ENCODE measurements at regions not wholly inside any gene's neighbourhood (a gene's known extent, or its start where the extent isn't known, plus 50 kb on each side); places are given as distances from the start of the nearest gene placed in this dataset.

GRCh38 chr1:11354893-11355553 lies 82.0 kb downstream of the UBIAD1 start:
- no TSS peak for BruUV-seq (replicated peaks)
- Mint-ChIP-seq H3K4me3 (ENCODE audit: unreplicated experiment) (no peak overlapping the region), H3K36me3 (ENCODE audit: insufficient read depth, unreplicated experiment) (no peaks in the 10 kb centered on the region), H3K27ac (ENCODE audit: unreplicated experiment) (no peak overlapping the region), H3K4me1 (ENCODE audit: low read depth, unreplicated experiment) (peaks cover 5% of the 10 kb centered on the region), H3K27me3 (ENCODE audit: insufficient read depth, unreplicated experiment) (peaks cover 5% of the 10 kb centered on the region), H3K9me3 (ENCODE audit: unreplicated experiment) (no peaks in the 10 kb centered on the region)
- POLR2A ChIA-PET, result no interaction called here
- H3K4me3 ChIP-seq (ENCODE audit: low read depth, low read length), result no peak overlapping the region
- CTCF ChIA-PET, result no interaction called here
- peaks cover 2% of the 10 kb centered on the region for H3K4me1 ChIP-seq
- H3K27me3 ChIP-seq (replicated peaks; ENCODE audit: control insufficient read depth, insufficient read depth, low read length), result no peaks in the 10 kb centered on the region
- no peaks in the 10 kb centered on the region for H3K9me3 ChIP-seq
- H3K36me3 ChIP-seq (ENCODE audit: control insufficient read depth, insufficient read depth, low read length), result no peaks in the 10 kb centered on the region
- DNase-seq, result no peak
- TF ChIP-seq, protein P1, sequence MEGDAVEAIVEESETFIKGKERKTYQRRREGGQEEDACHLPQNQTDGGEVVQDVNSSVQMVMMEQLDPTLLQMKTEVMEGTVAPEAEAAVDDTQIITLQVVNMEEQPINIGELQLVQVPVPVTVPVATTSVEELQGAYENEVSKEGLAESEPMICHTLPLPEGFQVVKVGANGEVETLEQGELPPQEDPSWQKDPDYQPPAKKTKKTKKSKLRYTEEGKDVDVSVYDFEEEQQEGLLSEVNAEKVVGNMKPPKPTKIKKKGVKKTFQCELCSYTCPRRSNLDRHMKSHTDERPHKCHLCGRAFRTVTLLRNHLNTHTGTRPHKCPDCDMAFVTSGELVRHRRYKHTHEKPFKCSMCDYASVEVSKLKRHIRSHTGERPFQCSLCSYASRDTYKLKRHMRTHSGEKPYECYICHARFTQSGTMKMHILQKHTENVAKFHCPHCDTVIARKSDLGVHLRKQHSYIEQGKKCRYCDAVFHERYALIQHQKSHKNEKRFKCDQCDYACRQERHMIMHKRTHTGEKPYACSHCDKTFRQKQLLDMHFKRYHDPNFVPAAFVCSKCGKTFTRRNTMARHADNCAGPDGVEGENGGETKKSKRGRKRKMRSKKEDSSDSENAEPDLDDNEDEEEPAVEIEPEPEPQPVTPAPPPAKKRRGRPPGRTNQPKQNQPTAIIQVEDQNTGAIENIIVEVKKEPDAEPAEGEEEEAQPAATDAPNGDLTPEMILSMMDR (IDR thresholded peaks at IDR 0.05; ENCODE audit: insufficient read depth in 1 of 2, low read depth in 1 of 2, low read length in 1 of 2, severe bottlenecking in 1 of 2, unreplicated experiment in 1 of 2), result no peak
- intact Hi-C loops (cut with micrococcal nuclease; ENCODE audit: unreplicated experiment), result no loop called here

GRCh38 chr1:11355559-11356475 lies 82.8 kb downstream of the UBIAD1 start:
- no peaks in the 10 kb centered on the region for H3K27me3 ChIP-seq (replicated peaks; ENCODE audit: control insufficient read depth, insufficient read depth, low read length)
- POLR2A ChIA-PET, result no interaction called here
- DNase-seq, result no peak
- Mint-ChIP-seq H3K4me3 (ENCODE audit: unreplicated experiment) (no peak overlapping the region), H3K4me1 (ENCODE audit: low read depth, unreplicated experiment) (peaks cover 13% of the 10 kb centered on the region), H3K27me3 (ENCODE audit: insufficient read depth, unreplicated experiment) (peaks cover 5% of the 10 kb centered on the region), H3K9me3 (ENCODE audit: unreplicated experiment) (no peaks in the 10 kb centered on the region), H3K36me3 (ENCODE audit: insufficient read depth, unreplicated experiment) (no peaks in the 10 kb centered on the region), H3K27ac (ENCODE audit: unreplicated experiment) (no peak overlapping the region)
- no peak overlapping the region for H3K4me3 ChIP-seq (ENCODE audit: low read depth, low read length)
- H3K36me3 ChIP-seq (ENCODE audit: control insufficient read depth, insufficient read depth, low read length), result no peaks in the 10 kb centered on the region
- peaks cover 10% of the 10 kb centered on the region for H3K4me1 ChIP-seq
- CTCF ChIA-PET, result no interaction called here
- TF ChIP-seq, protein P1 (IDR thresholded peaks at IDR 0.05; ENCODE audit: insufficient read depth in 1 of 2, low read depth in 1 of 2, low read length in 1 of 2, severe bottlenecking in 1 of 2, unreplicated experiment in 1 of 2), result no peak
- BruUV-seq (replicated peaks), result no TSS peak
- no peaks in the 10 kb centered on the region for H3K9me3 ChIP-seq
- intact Hi-C loops (cut with micrococcal nuclease; ENCODE audit: unreplicated experiment), result no loop called here

DNA sequence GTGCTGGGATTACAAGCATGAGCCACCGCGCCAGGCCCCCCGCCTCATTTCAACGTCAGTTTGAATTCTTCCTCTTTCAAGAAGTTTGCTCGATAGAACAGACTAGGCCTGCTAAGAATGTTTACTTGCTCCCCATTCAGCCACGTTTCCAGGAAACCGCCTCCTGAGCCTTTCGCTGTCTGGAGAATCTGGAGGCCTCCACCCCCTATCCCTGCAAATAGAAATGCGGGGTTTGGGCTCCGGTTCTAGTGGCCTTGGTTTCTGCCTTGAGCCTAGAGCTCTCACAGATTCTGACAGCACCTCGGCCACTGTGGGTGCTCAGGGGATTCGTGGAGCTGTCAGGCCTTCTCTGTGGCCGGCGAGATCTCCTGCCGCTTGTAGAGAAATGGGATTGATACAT lies 84.3 kb downstream of the UBIAD1 start:
- DNase-seq, result no peak
- peaks cover 5% of the 10 kb centered on the region for H3K27me3 Mint-ChIP-seq (ENCODE audit: insufficient read depth, unreplicated experiment)
- Histone ChIP-seq H3K4me1 (peaks cover 12% of the 10 kb centered on the region), H3K9me3 (no peaks in the 10 kb centered on the region), H3K27me3 (replicated peaks; ENCODE audit: control insufficient read depth, insufficient read depth, low read length) (no peaks in the 10 kb centered on the region), H3K36me3 (ENCODE audit: control insufficient read depth, insufficient read depth, low read length) (no peaks in the 10 kb centered on the region), H3K4me3 (ENCODE audit: low read depth, low read length) (no peak overlapping the region)
- no peak overlapping the region for H3K4me3 Mint-ChIP-seq (ENCODE audit: unreplicated experiment)
- no peaks in the 10 kb centered on the region for H3K36me3 Mint-ChIP-seq (ENCODE audit: insufficient read depth, unreplicated experiment)
- no peak overlapping the region for H3K27ac Mint-ChIP-seq (ENCODE audit: unreplicated experiment)
- TF ChIP-seq, protein P1 (IDR thresholded peaks at IDR 0.05; ENCODE audit: insufficient read depth in 1 of 2, low read depth in 1 of 2, low read length in 1 of 2, severe bottlenecking in 1 of 2, unreplicated experiment in 1 of 2), result no peak
- H3K9me3 Mint-ChIP-seq (ENCODE audit: unreplicated experiment), result no peaks in the 10 kb centered on the region
- BruUV-seq (replicated peaks), result no TSS peak
- intact Hi-C loops (cut with micrococcal nuclease; ENCODE audit: unreplicated experiment), result no loop called here
- POLR2A ChIA-PET, result no interaction called here
- peaks cover 13% of the 10 kb centered on the region for H3K4me1 Mint-ChIP-seq (ENCODE audit: low read depth, unreplicated experiment)
- CTCF ChIA-PET, result no interaction called here
